DND-41 (cell line): ENCODE measurements at regions not wholly inside any gene's neighbourhood (a gene's known extent, or its start where the extent isn't known, plus 50 kb on each side); places are given as distances from the start of the nearest gene placed in this dataset.
"Not testable (repeated sequence)": the region's sequence is repeated elsewhere in the genome, so short reads cannot be mapped to it uniquely, and the experiment has no call there.

Experiments
- ATAC-seq: fragments of 200-7000 bp; cut with Tn5 transposase; 3 replicates; pipeline ENCODE4 v1.9.1; 2021; ENCODE audit warnings: low read depth; ENCODE audit not compliant: insufficient read depth
- DNase-seq: peaks from one replicate; pipeline ENCODE4 v3.0.0-alpha.2; 2020
- H2AFZ ChIP-seq: 2 replicates; pipeline ENCODE4 v1.6.0; 2012; ENCODE audit warnings: low read depth, low read length
- H3K27ac ChIP-seq: 2 replicates; pipeline ENCODE4 v1.5.1; 2012; ENCODE audit warnings: low read length, inconsistent platforms
- H3K27me3 ChIP-seq: fragments of 200-600 bp; sonication (generic); 2 replicates; pipeline ENCODE4 v1.6.0; 2012; ENCODE audit warnings: low read length, mild to moderate bottlenecking, inconsistent platforms; ENCODE audit not compliant: insufficient read depth, poor library complexity
- H3K36me3 ChIP-seq: 2 replicates; pipeline ENCODE4 v1.5.1; 2012; ENCODE audit warnings: low read length, inconsistent platforms; ENCODE audit not compliant: insufficient read depth
- H3K4me1 ChIP-seq: 2 replicates; pipeline ENCODE4 v1.5.1; 2012; ENCODE audit warnings: mild to moderate bottlenecking, low read length; ENCODE audit not compliant: insufficient read depth
- H3K4me2 ChIP-seq: 2 replicates; pipeline ENCODE4 v1.6.0; 2012; ENCODE audit warnings: mild to moderate bottlenecking, moderate library complexity, low read length, inconsistent platforms; ENCODE audit not compliant: insufficient read depth
- H3K4me3 ChIP-seq, 2 experiments: fragments of 200-600 bp in 1 of 2; shearing (Covaris generic) in 1 of 2; 2 replicates each; pipeline ENCODE4 v1.5.1; 2012 to 2016; ENCODE audit warnings: inconsistent platforms in 2 of 2, low read length in 2 of 2, mild to moderate bottlenecking in 2 of 2, low read depth in 1 of 2, moderate library complexity in 1 of 2
- H3K79me2 ChIP-seq: 2 replicates; pipeline ENCODE4 v1.6.0; 2012; ENCODE audit warnings: low read length, inconsistent platforms; ENCODE audit not compliant: insufficient read depth
- H3K9ac ChIP-seq: 2 replicates; pipeline ENCODE4 v1.6.0; 2012; ENCODE audit warnings: low read depth, mild to moderate bottlenecking, inconsistent platforms, low read length, moderate library complexity
- H3K9me3 ChIP-seq: 2 replicates; pipeline ENCODE4 v1.5.1; 2012; ENCODE audit warnings: low read length, moderate library complexity, mild to moderate bottlenecking, inconsistent platforms; ENCODE audit not compliant: insufficient read depth, severe bottlenecking
- H4K20me1 ChIP-seq: 2 replicates; pipeline ENCODE4 v1.6.0; 2012; ENCODE audit warnings: low read length; ENCODE audit not compliant: insufficient read depth

DNA sequence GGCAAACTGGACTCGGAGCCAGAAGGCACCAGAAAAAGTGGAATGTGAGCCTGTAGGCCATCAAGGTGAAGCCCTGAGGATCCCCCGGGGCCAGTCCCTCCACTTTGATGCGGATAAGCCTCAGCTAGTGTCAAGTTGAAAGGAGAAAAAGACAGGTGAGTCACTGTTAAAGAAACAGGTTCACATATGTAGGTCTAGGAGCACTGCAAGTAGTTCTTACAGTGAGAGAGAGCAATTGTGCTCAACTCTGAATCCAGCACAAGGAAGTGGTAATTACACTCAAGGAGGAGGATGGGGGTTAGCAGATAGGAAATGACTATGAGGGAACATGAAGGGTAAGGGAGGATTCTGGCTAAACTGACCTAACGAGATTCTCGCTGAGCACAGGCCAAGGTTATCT, 157.5 kb upstream of the PTPN20 start:
- not testable (repeated sequence) for H3K27me3 ChIP-seq, H3K79me2 ChIP-seq, DNase-seq, H2AFZ ChIP-seq, H3K9me3 ChIP-seq, H3K4me2 ChIP-seq, H3K9ac ChIP-seq, H3K27ac ChIP-seq, ATAC-seq, H4K20me1 ChIP-seq, H3K4me1 ChIP-seq, H3K4me3 ChIP-seq, H3K36me3 ChIP-seq

DNA sequence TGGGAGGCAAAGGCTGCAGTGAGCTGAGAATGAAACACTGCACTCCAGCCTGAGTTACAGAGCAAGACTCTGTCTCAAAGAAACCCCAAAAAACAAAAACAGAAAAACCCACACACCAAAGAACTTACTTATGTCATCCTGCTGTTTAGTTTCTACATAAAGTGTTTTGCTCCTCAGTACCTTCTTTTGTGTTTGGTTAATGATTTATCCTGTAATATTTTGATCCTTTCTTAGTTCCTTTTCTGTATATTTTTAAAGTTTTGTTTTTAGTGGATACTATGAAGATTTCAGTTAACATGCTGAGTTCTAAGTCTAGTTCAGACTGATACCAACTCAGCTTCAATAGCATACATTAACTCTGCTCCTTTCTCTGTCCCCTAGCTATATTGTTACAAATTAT, 149.8 kb upstream of the PTPN20 start:
- DNase-seq, H2AFZ ChIP-seq, H3K36me3 ChIP-seq, H3K79me2 ChIP-seq, H3K27me3 ChIP-seq, H4K20me1 ChIP-seq, H3K4me3 ChIP-seq, H3K9me3 ChIP-seq, H3K4me2 ChIP-seq, H3K27ac ChIP-seq, H3K4me1 ChIP-seq, H3K9ac ChIP-seq, ATAC-seq: not testable (repeated sequence)

DNA sequence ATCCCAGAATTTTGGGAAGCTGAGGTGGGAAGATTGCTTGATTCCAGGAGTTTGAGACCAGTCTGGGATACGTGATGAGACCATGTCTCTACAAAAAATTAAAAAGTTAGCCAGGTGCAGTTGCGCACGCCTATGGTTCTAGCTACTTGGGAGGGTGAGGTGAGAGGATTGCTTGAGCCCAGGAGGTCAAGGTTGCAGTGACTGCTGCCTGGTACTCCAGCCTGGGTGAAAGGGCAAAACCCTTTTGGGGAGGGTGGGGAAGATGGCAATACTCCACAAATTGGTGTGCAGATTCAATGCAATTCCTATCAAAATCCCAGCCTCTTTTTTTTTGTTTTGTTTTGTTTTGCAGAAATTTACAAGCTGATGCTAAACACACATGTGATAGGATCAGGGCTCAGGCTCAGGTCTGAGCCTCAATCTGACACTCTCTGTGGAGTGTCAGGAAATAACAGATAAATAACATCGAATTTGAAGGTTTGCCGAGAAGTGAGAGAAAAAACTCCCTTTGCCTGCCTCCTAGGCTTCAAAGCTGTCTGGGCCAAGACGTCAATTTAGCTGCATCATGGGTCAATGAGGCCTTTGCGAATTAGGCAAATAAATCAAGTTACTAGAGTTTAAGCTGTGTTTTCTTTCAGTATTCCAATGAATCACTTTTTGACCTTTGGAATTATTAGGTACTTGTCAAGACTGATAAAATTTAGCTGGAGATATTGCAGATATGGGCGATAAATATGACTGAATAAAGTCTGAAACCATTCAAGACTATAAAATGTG, 142.5 kb upstream of the PTPN20 start:
- H4K20me1 ChIP-seq, DNase-seq, H3K4me2 ChIP-seq, H3K27ac ChIP-seq, H3K9ac ChIP-seq, H3K79me2 ChIP-seq, ATAC-seq, H3K27me3 ChIP-seq, H3K9me3 ChIP-seq, H3K4me1 ChIP-seq, H2AFZ ChIP-seq, H3K4me3 ChIP-seq, H3K36me3 ChIP-seq: not testable (repeated sequence)

DNA sequence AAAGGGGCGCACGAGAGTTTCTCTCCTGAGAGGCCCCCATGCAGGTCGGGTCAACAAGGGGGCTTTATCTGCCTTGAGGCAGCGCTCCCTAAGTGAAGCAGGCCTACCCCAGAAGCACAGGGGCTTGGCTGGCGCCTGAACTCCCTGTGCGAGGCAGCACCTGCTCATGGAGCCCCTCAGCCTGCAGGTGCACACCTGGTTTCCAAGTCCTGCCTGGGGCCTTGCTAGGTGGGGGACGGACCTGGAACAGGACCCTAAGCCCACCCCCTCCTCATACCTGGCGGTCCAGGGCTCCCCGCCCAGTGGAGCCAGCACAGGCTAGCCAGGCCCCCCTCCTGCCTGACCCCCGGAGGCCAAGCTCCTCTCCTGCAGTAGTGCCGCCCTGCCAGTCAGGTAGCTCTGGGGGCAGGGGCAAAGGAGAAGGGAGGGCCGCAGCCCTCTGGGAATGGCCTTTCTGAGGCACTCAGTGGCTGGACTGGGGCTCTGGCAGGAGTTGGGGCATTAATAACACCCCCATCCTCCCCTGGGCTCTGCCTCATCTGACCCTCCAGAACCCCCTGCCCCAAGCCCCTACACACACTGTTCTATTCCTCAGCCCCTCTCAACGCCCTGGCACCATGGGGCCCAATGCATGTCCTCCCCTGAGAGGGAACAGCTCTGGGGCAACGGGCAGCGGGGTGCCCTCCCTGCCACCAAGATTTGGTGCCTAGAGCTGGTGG, 137.9 kb upstream of the PTPN20 start:
- H3K4me3 ChIP-seq, H4K20me1 ChIP-seq, H3K79me2 ChIP-seq, H3K27ac ChIP-seq, H3K9ac ChIP-seq, H3K4me2 ChIP-seq, H3K27me3 ChIP-seq, H3K4me1 ChIP-seq, H3K9me3 ChIP-seq, H3K36me3 ChIP-seq, H2AFZ ChIP-seq, DNase-seq: not testable (repeated sequence)
- ATAC-seq: peak; percentile 19; the same call in 2 of the 3 replicates

DNA sequence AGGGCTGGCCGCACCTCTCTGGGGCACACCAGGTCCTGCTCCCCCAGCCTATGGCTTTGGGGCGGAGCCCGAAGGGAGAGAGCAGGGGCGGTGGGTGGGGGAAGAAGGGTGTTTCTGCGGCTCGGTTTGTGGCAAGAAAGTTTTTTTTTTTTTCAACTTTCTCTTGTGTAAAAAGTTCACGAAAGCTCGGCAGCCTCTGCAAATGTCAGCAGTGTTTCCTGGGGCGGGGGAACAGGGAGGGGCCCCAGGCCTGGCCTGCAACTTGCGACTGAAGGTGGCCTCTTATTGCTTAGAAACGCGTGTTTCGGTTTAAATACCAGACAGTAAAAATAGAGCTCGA, 137.4 kb upstream of the PTPN20 start:
- H3K9ac ChIP-seq, H3K4me1 ChIP-seq, H3K4me3 ChIP-seq, H3K27me3 ChIP-seq, H3K79me2 ChIP-seq, H3K4me2 ChIP-seq, H3K27ac ChIP-seq, H2AFZ ChIP-seq, H3K9me3 ChIP-seq, H4K20me1 ChIP-seq, H3K36me3 ChIP-seq: not testable (repeated sequence)
- DNase-seq (peak; percentile 48), ATAC-seq (peak; percentile 75; the same call in 2 of the 3 replicates)

DNA sequence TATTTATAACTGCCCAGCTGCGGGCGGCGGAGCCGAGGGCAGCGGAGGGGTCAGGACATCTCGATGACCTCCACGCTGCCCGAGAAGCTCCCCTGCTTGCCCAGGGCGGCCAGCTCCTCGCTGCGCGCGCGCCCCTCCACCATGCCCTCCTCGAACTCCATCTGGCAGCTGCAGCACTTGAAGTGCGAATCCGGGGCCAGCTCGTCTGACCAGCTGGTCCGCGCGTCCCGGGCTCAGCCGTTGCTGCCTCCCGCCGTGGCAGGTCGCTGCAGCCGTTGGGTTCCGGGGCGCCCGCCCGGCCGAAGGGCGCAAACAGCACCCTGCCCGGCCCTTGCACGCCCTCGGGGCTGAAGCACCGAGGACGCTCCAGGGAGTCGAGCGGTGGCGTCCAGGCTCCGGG, 136.9 kb upstream of the PTPN20 start:
- H3K9ac ChIP-seq, H3K4me1 ChIP-seq, H3K4me2 ChIP-seq, H3K27me3 ChIP-seq, DNase-seq, H3K9me3 ChIP-seq, H3K4me3 ChIP-seq, H4K20me1 ChIP-seq, H3K79me2 ChIP-seq, ATAC-seq, H2AFZ ChIP-seq, H3K36me3 ChIP-seq, H3K27ac ChIP-seq: not testable (repeated sequence)

DNA sequence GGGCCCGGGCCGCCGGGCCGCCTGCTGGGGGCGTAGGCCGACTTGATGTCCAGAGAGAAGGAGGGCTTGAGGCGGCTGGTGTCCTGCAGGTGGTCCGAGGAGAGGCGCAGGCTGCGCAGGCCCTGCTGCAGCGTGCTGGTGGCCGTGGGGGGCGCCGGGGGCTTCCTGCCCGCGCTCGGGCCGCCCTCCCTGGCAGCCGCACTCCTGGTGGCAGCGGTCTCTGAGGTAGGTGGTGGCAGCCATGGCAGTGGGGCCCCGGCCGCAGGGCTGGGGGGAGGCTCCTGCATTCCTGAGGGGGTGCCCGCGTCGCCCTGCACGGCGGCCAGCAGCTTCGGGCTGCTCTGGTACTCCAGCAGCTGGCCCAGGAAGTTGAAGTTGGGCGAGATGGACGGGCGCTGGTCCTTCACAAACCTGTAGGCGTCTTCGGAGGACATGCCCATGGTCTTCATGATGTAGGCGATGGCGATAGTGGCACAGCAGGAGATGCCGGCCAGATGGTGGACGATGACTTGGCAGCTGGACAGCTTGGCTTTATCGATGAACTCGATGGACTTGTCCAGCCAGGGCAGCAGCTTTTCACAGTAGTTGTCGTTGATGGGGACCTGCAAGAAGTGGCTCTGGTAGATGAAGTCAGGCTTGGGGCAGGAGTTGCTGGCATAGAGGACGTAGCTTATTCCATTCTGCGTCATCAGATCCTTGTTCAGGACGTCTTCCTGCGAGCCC, 136.1 kb upstream of the PTPN20 start:
- not testable (repeated sequence) for H3K4me2 ChIP-seq, H3K4me1 ChIP-seq, H3K4me3 ChIP-seq, H3K27me3 ChIP-seq, H3K9me3 ChIP-seq, ATAC-seq, H3K27ac ChIP-seq, H2AFZ ChIP-seq, H4K20me1 ChIP-seq, H3K79me2 ChIP-seq, H3K36me3 ChIP-seq, H3K9ac ChIP-seq, DNase-seq

DNA sequence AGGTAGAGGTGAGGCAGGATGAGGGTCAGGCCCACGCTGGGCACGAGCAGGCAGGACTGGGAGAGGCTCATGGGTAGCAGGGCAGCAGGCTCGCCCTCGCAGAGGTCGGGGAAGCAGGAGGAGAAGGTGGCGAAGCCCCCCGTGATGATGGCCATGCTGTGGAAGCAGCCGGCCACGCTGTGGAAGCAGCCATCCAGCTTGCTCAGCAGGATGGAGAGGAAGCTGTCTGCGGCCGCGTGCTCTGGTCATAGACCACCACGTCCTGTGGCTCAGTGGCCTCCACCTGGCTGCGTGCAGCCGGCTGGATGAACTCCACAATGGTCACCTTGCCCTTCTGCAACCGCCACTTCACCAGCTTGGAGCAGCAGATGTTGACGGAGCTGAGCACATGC, 135.6 kb upstream of the PTPN20 start:
- not testable (repeated sequence) for H3K4me2 ChIP-seq, H3K4me3 ChIP-seq, H3K79me2 ChIP-seq, ATAC-seq, H3K27ac ChIP-seq, DNase-seq, H3K9me3 ChIP-seq, H3K9ac ChIP-seq, H3K4me1 ChIP-seq, H3K36me3 ChIP-seq, H3K27me3 ChIP-seq, H4K20me1 ChIP-seq, H2AFZ ChIP-seq
